Peyer's patch (tissue), 4 donors: ENCODE measurements at regions not wholly inside any gene's neighbourhood (a gene's known extent, or its start where the extent isn't known, plus 50 kb on each side); places are given as distances from the start of the nearest gene placed in this dataset.
"Not testable (repeated sequence)": the region's sequence is repeated elsewhere in the genome, so short reads cannot be mapped to it uniquely, and the experiment has no call there.

ENCODE experiments used
- DNase-seq, 3 donors: peaks; one replicate each; pipeline ENCODE4 v3.0.0-alpha.2; 2017 to 2019
- H3K27ac ChIP-seq, 4 donors: fragments of 200-600 bp; sonication (generic); one replicate each; pipeline ENCODE4 v1.5.1; 2016 to 2019
- H3K27me3 ChIP-seq, 2 donors: fragments of 200-600 bp; sonication (generic); one replicate each; pipeline ENCODE4 v1.5.1; 2019
- H3K36me3 ChIP-seq, 3 donors: fragments of 200-600 bp; sonication (generic); one replicate each; pipeline ENCODE4 v1.5.1; 2016 to 2019
- H3K4me1 ChIP-seq, 4 donors: fragments of 200-600 bp; sonication (generic); one replicate each; pipeline ENCODE4 v1.5.1; 2016 to 2019
- H3K4me3 ChIP-seq, 4 donors: fragments of 200-600 bp; sonication (generic); 1 replicate in 3 of 4; 2 replicates in 1 of 4; pipeline ENCODE4 v1.5.1; 2016 to 2019; ENCODE audit warnings: mild to moderate bottlenecking in 1 of 4
- H3K9me3 ChIP-seq, 4 donors: fragments of 200-600 bp; sonication (generic); one replicate each; pipeline ENCODE4 v1.5.1; 2016 to 2019; ENCODE audit warnings: mild to moderate bottlenecking in 1 of 4
- POLR2A ChIP-seq, 2 donors: fragments of 450-650 bp; IDR thresholded peaks; one replicate each; pipeline ENCODE4 v1.5.1; 2017; ENCODE audit warnings: antibody characterized with exemption in 2 of 2, mild to moderate bottlenecking in 2 of 2, moderate library complexity in 2 of 2
- TF ChIP-seq, protein P1 (sequence below), 6 experiments: fragments of 450-650 bp in 4 of 6; fragments of 200-600 bp in 2 of 6; sonication (generic) in 1 of 6; IDR thresholded peaks; one replicate each; pipeline ENCODE4 v1.5.1; 2017 to 2019; ENCODE audit warnings: antibody characterized with exemption in 6 of 6, mild to moderate bottlenecking in 3 of 6, moderate library complexity in 1 of 6

DNA sequence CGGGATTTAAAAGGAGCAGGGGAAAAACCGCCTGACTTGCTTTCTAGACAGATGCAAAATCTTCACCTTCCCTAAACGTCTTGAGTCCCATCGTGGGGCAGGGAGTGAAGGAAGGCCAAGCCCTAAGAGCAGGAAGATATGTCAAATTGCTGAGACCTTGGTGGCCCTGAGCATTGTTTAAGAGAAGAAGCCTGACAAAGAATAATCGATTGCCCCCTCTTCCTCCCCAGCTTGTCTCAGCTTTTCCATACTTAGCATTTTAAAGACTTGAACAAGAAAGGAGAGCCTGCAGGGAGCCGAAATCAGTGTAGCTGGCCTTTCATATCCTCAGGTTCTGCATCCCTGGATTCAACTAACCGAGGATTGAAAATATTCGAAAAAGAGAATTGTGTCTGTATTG, 157.6 kb upstream of the DLX2 start:
- H3K9me3 ChIP-seq = no peaks in the 10 kb centered on the region
- TF ChIP-seq, protein P1, sequence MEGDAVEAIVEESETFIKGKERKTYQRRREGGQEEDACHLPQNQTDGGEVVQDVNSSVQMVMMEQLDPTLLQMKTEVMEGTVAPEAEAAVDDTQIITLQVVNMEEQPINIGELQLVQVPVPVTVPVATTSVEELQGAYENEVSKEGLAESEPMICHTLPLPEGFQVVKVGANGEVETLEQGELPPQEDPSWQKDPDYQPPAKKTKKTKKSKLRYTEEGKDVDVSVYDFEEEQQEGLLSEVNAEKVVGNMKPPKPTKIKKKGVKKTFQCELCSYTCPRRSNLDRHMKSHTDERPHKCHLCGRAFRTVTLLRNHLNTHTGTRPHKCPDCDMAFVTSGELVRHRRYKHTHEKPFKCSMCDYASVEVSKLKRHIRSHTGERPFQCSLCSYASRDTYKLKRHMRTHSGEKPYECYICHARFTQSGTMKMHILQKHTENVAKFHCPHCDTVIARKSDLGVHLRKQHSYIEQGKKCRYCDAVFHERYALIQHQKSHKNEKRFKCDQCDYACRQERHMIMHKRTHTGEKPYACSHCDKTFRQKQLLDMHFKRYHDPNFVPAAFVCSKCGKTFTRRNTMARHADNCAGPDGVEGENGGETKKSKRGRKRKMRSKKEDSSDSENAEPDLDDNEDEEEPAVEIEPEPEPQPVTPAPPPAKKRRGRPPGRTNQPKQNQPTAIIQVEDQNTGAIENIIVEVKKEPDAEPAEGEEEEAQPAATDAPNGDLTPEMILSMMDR (IDR thresholded peaks at IDR 0.05) = no peak
- no peak for TF ChIP-seq POLR2A (IDR thresholded peaks at IDR 0.05)
- no peaks in the 10 kb centered on the region for H3K4me1 ChIP-seq
- H3K4me3 ChIP-seq = no peak overlapping the region
- H3K27me3 ChIP-seq = no peaks in the 10 kb centered on the region
- H3K27ac ChIP-seq = no peak overlapping the region
- DNase-seq = no peak
- H3K36me3 ChIP-seq = no peaks in the 10 kb centered on the region

DNA sequence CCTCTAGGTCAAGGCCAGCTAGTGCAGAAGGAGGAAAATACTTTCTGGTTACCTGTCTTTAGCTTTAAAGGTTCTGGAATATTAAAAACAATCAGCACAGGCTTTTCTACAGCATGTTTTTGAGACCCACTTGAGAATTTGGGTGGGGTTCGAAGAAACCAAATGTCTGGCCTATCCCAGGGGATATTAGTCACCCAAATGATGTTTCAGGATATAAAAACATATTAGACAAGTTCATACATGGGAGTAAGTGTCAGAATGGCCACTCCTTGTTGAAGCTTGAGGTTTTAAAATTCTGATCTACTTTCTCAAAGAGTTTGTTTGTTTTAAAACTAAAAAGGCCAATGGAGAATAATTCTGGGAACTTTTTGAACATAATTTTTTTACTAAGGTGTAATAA, 158.6 kb upstream of the DLX2 start:
- Histone ChIP-seq H3K27me3 (no peaks in the 10 kb centered on the region), H3K4me3 (no peak overlapping the region), H3K27ac (no peak overlapping the region), H3K9me3 (no peaks in the 10 kb centered on the region), H3K4me1 (no peaks in the 10 kb centered on the region), H3K36me3 (no peaks in the 10 kb centered on the region)
- no peak for DNase-seq
- TF ChIP-seq, protein P1 (IDR thresholded peaks at IDR 0.05) = no peak
- no peak for TF ChIP-seq POLR2A (IDR thresholded peaks at IDR 0.05)

DNA sequence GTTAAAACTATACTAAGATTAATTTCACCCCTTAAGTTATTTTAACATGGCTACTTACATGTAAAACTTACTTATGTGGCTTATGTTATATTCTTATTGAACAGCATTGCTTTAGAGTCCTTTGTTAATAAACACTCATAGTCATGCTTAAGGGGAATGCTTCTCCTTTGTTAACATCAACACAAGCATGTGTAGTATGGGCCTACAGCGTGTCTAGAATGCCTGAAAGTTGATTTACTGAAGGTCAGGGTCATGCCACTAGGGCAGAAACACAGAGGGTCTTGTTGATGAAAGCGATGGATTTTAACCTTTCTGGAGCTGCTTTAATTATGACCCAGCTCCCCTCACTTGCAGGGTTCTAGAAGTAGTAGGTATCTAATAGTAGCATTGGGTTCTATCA, 159.8 kb upstream of the DLX2 start:
- no peak overlapping the region for H3K27ac ChIP-seq
- H3K4me3 ChIP-seq = no peak overlapping the region
- no peak for DNase-seq
- no peaks in the 10 kb centered on the region for H3K27me3 ChIP-seq
- no peaks in the 10 kb centered on the region for H3K4me1 ChIP-seq
- no peaks in the 10 kb centered on the region for H3K9me3 ChIP-seq
- H3K36me3 ChIP-seq = no peaks in the 10 kb centered on the region
- TF ChIP-seq, protein P1 (IDR thresholded peaks at IDR 0.05) = no peak
- no peak for TF ChIP-seq POLR2A (IDR thresholded peaks at IDR 0.05)

DNA sequence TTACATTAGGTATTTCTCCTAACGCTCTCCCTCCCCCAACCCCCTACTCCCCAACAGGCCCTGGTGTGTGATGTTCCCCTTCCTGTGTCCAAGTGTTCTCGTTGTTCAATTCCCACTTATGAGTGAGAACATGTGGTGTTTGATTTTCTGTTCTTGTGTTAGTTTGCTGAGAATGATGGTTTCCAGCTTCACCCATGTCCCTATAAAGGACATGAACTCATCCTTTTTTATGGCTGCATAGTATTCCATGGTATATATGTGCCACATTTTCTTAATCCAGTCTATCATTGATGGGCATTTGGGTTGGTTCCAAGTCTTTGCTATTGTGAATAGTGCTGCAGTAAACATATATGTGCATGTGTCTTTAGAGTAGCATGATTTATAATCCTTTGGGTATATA, 162.1 kb upstream of the DLX2 start:
- H3K27ac ChIP-seq, DNase-seq, H3K4me3 ChIP-seq, H3K9me3 ChIP-seq, H3K27me3 ChIP-seq, H3K36me3 ChIP-seq, H3K4me1 ChIP-seq: not testable (repeated sequence)

DNA sequence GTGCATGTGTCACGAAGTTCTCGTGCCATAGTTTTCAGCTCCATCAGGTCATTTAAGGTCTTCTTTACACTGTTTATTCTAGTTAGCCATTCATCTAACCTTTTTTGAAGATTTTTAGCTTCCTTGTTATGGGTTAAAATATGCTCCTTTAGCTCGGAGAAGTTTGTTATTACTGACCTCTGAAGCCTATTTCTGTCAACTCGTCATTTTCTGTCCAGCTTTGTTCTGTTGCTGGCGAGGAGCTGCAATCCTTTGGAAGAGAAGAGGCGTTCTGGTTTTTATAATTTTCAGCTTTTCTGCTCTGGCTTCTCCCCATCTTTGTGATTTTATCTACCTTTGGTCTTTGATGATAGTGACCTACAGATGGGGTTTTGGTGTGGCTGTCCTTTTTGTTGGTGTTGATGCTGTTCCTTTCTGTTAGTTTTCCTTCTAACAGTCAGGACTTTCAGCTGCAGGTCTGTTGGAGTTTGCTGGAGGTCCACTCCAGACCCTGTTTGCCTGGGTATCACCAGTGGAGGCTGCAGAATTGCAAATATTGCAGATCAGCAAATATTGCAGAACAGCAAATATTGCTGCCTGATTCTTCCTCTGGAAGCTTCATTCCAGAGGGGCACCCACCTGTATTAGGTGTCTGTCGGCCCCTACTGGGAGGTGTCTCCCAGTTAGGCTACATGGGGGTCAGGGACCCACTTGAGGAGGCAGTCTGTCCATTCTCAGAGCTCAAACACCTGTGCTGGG, 157.7 kb upstream of the ITGA6 start:
- not testable (repeated sequence) for H3K4me3 ChIP-seq, H3K27ac ChIP-seq, DNase-seq, H3K4me1 ChIP-seq, H3K9me3 ChIP-seq, H3K27me3 ChIP-seq, H3K36me3 ChIP-seq

DNA sequence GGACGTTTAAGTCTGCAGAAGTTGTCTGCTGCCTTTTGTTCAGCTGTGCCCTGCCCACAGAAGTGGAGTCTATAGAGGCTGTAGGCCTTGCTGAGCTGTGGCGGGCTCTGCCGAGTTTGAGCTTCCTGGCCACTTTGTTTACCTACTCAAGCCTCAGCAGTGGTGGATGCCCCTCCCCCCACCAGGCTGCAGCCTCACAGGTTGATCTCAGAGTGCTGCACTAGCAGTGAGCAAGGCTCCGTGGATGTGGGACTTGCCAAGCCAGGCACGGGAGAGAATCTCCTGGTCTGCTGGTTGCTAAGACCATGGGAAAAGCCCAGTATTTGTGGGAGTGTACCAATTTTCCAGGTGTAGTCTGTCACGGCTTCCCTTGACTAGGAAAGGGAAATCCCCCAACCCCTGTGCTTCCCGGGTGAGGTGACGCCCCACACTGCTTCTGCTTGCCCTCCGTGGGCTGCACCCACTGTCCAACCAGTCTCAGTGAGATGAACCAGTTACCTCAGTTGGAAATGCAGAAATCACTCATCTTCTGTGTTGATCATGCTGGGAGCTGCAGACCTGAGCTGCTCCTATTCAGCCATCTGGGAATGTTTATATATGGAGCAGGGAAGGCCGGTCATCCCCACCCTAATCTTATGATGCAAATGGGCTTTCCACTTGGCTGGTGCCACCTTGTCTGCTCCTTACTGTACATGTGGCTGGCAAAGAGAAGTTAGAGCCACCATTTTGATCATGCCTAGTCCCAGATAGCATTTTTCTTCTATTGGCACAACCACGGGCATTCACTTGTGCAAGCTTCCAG, 156.9 kb upstream of the ITGA6 start:
- H3K4me3 ChIP-seq = no peak overlapping the region
- H3K9me3 ChIP-seq = no peaks in the 10 kb centered on the region
- peak in 2 of 3 donors; percentile 60 to 61 for DNase-seq
- TF ChIP-seq POLR2A (IDR thresholded peaks at IDR 0.05) = no peak
- TF ChIP-seq, protein P1 (IDR thresholded peaks at IDR 0.05) = no peak
- no peaks in the 10 kb centered on the region for H3K36me3 ChIP-seq
- no peaks in the 10 kb centered on the region for H3K4me1 ChIP-seq
- H3K27ac ChIP-seq = no peak overlapping the region
- H3K27me3 ChIP-seq = no peaks in the 10 kb centered on the region
